HFFc6 (cell line): ENCODE measurements at regions not wholly inside any gene's neighbourhood (a gene's known extent, or its start where the extent isn't known, plus 50 kb on each side); places are given as distances from the start of the nearest gene placed in this dataset.

Source experiments
- DNase-seq: peaks from one replicate; pipeline ENCODE4 v3.0.0-alpha.2; 2018
- H3K27ac Mint-ChIP-seq: 2 replicates; pipeline ENCODE4 v1.8.0; 2020; ENCODE audit warnings: mild to moderate bottlenecking, mixed read lengths
- H3K27me3 Mint-ChIP-seq: 2 replicates; pipeline ENCODE4 v1.8.0; 2021; ENCODE audit warnings: mild to moderate bottlenecking, moderate library complexity, mixed read lengths; ENCODE audit not compliant: insufficient read depth
- H3K36me3 Mint-ChIP-seq: 2 replicates; pipeline ENCODE4 v1.8.0; 2021; ENCODE audit warnings: low read depth, mixed read lengths
- H3K4me1 Mint-ChIP-seq: 2 replicates; pipeline ENCODE4 v1.8.0; 2020; ENCODE audit warnings: low read depth, mixed read lengths
- H3K4me3 Mint-ChIP-seq: 2 replicates; pipeline ENCODE4 v1.8.0; 2020; ENCODE audit warnings: mild to moderate bottlenecking, moderate library complexity, mixed read lengths
- H3K9me3 Mint-ChIP-seq: 2 replicates; pipeline ENCODE4 v1.8.0; 2020; ENCODE audit warnings: mild to moderate bottlenecking, mixed read lengths
- TF ChIP-seq, protein P1 (sequence below): fragments of 200-600 bp; sonication (generic); IDR thresholded peaks from 2 replicates; pipeline ENCODE4 v1.5.0; 2021; ENCODE audit warnings: antibody characterized with exemption, mild to moderate bottlenecking

DNA sequence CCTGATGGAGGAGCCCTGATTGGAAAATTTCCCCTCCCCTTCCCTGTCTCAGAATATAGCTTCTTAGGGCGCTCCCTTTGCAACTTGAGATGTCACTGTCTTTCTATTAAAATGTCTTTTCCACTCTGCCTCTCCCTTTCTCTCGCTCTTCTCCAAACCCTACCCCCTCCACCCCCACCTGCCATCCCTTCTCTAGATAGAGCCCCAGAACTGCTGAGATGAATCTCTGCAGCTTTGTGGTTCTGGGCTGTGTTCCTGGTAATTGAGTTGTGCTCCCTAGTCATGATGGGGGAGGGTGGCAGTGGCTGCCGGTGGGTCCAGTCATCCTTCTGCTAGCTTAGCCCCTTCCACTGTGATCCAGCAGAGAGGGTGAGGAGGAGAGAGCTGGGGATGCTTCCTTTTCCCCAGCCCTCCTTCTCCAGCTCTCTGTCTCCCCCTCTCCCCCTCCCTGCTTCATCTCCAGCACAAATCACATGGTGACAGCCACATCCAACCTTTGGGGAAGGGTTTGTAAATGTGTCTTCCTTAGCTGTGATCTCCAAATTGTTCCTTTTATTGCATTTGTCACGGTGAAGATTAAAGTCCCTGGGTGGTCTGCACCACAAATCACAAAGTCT is 50.8 kb upstream of the BTRC start:
- Mint-ChIP-seq H3K4me1 (peaks cover 6% of the 10 kb centered on the region; the same call in 1 of the 2 replicates), H3K27me3 (peaks cover 39% of the 10 kb centered on the region)
- TF ChIP-seq, protein P1, sequence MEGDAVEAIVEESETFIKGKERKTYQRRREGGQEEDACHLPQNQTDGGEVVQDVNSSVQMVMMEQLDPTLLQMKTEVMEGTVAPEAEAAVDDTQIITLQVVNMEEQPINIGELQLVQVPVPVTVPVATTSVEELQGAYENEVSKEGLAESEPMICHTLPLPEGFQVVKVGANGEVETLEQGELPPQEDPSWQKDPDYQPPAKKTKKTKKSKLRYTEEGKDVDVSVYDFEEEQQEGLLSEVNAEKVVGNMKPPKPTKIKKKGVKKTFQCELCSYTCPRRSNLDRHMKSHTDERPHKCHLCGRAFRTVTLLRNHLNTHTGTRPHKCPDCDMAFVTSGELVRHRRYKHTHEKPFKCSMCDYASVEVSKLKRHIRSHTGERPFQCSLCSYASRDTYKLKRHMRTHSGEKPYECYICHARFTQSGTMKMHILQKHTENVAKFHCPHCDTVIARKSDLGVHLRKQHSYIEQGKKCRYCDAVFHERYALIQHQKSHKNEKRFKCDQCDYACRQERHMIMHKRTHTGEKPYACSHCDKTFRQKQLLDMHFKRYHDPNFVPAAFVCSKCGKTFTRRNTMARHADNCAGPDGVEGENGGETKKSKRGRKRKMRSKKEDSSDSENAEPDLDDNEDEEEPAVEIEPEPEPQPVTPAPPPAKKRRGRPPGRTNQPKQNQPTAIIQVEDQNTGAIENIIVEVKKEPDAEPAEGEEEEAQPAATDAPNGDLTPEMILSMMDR: no peak

More for the DNA sequence above, 50.8 kb upstream of the BTRC start:
- no peaks in the 10 kb centered on the region for H3K9me3 Mint-ChIP-seq
- H3K27ac Mint-ChIP-seq: no peak overlapping the region
- no peak for DNase-seq
- H3K4me3 Mint-ChIP-seq: no peak overlapping the region
- H3K36me3 Mint-ChIP-seq: no peaks in the 10 kb centered on the region
